Suppressor macrophage treated with lipopolysaccharide for 1 hour (primary cell): ENCODE measurements at regions not wholly inside any gene's neighbourhood (a gene's known extent, or its start where the extent isn't known, plus 50 kb on each side); places are given as distances from the start of the nearest gene placed in this dataset.
"Not testable (repeated sequence)": the region's sequence is repeated elsewhere in the genome, so short reads cannot be mapped to it uniquely, and the experiment has no call there.

Source experiments
- DNase-seq, 3 donors: peaks; one replicate each; pipeline ENCODE4 v3.0.0-alpha.2; 2020 to 2022

GRCh38 chr5:117590944-117591343 is 1016.3 kb upstream of the SEMA6A start:
- DNase-seq, result peak in 2 of 3 donors; percentile 9 to 31

- DNase-seq, result no peak
These were observed 1014.0 kb upstream of the SEMA6A start for GRCh38 chr5:117588611-117589010.

- DNase-seq, result no peak
These were observed 1012.5 kb upstream of the SEMA6A start for GRCh38 chr5:117587111-117587510.

- no peak for DNase-seq
These were observed 994.0 kb upstream of the SEMA6A start for GRCh38 chr5:117568622-117569021.

- no peak for DNase-seq
These were observed 993.5 kb upstream of the SEMA6A start for GRCh38 chr5:117568126-117568525.

- no peak for DNase-seq
These were observed 988.0 kb upstream of the SEMA6A start for GRCh38 chr5:117562647-117563046.

GRCh38 chr5:117561531-117561930 is 986.9 kb upstream of the SEMA6A start:
- DNase-seq, result no peak

- no peak for DNase-seq
These were observed 984.6 kb upstream of the SEMA6A start for GRCh38 chr5:117559005-117559844.

GRCh38 chr5:117551236-117551635 is 976.6 kb upstream of the SEMA6A start:
- no peak for DNase-seq

GRCh38 chr5:117547192-117547591 is 972.6 kb upstream of the SEMA6A start:
- DNase-seq, result no peak

GRCh38 chr5:117539692-117540091 is 965.1 kb upstream of the SEMA6A start:
- peak in 1 of 3 donors; percentile 17 for DNase-seq

- DNase-seq, result no peak
These were observed 959.2 kb upstream of the SEMA6A start for GRCh38 chr5:117533792-117534191.

- not testable (repeated sequence) for DNase-seq
These were observed 958.5 kb upstream of the SEMA6A start for GRCh38 chr5:117533051-117533670.

- DNase-seq, result no peak
These were observed 945.4 kb upstream of the SEMA6A start for GRCh38 chr5:117519957-117520500.

- DNase-seq, result no peak
These were observed 929.7 kb upstream of the SEMA6A start for GRCh38 chr5:117504305-117504704.

- DNase-seq, result no peak
These were observed 923.0 kb upstream of the SEMA6A start for GRCh38 chr5:117497601-117498000.

GRCh38 chr5:117496801-117497200 is 922.2 kb upstream of the SEMA6A start:
- DNase-seq, result no peak

- no peak for DNase-seq
These were observed 919.6 kb upstream of the SEMA6A start for GRCh38 chr5:117494188-117494587.

GRCh38 chr5:117488976-117489500 is 914.4 kb upstream of the SEMA6A start:
- DNase-seq, result no peak

GRCh38 chr5:117487556-117487955 is 912.9 kb upstream of the SEMA6A start:
- DNase-seq, result no peak

GRCh38 chr5:117486879-117487391 is 912.3 kb upstream of the SEMA6A start:
- DNase-seq, result no peak

GRCh38 chr5:117486261-117486660 is 911.6 kb upstream of the SEMA6A start:
- no peak for DNase-seq

- no peak for DNase-seq
These were observed 901.3 kb upstream of the SEMA6A start for GRCh38 chr5:117475919-117476318.

GRCh38 chr5:117473165-117473564 is 898.5 kb upstream of the SEMA6A start:
- DNase-seq, result no peak
